Bronchial epithelial cell (primary cell): ENCODE measurements at regions not wholly inside any gene's neighbourhood (a gene's known extent, or its start where the extent isn't known, plus 50 kb on each side); places are given as distances from the start of the nearest gene placed in this dataset.

ENCODE experiments used
- DNase-seq: peaks from one replicate; pipeline ENCODE4 v3.0.0-alpha.2; 2010; ENCODE audit warnings: low read depth
- FAIRE-seq: peaks from 2 replicates; lab custom pipeline; 2011; peaks lifted over from hg19 to GRCh38; lab: Jason Lieb, UNC
- H3K27me3 ChIP-seq: 2 replicates; pipeline ENCODE4 v1.5.1; 2011; ENCODE audit warnings: low read length; ENCODE audit not compliant: control insufficient read depth, insufficient read depth
- H3K36me3 ChIP-seq: 2 replicates; pipeline ENCODE4 v1.5.1; 2011; ENCODE audit warnings: low read length; ENCODE audit not compliant: control insufficient read depth, insufficient read depth
- H3K4me3 ChIP-seq: 2 replicates; pipeline ENCODE4 v1.5.1; 2011; ENCODE audit warnings: mild to moderate bottlenecking, low read depth, low read length, control low read depth
- TF ChIP-seq, protein P1 (sequence below): IDR thresholded peaks from 2 replicates; pipeline ENCODE4 v1.5.1; 2011; ENCODE audit warnings: mild to moderate bottlenecking, moderate library complexity, low read length, control low read depth, inconsistent platforms; ENCODE audit not compliant: insufficient read depth, severe bottlenecking

DNA sequence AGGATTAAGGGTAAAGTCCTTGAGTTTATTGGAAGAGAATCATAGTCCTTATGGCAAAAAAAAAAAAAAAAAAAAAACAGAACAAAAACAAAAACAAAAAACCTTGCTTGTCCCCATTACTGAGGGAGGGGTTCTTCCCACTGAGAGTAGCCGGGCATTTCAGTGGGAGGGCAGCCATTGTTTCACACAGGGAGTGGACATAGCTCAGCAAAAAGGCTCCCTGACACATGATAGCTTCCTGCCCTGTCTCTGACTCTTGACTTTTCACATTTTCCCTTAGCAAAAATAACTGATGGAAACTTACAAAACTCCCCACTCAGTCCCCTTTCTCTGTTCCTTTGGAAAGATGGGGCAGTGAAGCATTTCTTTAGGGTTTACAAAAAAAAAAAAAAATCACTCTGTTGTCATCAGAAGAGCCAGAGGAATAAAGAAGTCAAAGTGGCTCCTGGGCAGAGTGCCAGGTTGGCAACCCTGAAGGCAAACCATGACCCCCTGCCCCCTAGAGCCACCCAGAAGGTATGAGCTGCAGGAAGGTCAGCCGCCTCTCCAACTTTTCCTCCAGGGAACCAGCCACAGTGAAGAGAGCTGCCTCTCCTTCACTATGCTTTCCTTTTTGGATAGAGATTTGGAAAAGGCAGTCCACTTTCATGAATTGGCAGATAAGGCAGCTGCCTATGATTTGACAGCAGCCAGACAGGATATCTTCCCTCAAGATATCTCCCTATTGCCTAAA, 170.6 kb downstream of the KDR start:
- TF ChIP-seq, protein P1, sequence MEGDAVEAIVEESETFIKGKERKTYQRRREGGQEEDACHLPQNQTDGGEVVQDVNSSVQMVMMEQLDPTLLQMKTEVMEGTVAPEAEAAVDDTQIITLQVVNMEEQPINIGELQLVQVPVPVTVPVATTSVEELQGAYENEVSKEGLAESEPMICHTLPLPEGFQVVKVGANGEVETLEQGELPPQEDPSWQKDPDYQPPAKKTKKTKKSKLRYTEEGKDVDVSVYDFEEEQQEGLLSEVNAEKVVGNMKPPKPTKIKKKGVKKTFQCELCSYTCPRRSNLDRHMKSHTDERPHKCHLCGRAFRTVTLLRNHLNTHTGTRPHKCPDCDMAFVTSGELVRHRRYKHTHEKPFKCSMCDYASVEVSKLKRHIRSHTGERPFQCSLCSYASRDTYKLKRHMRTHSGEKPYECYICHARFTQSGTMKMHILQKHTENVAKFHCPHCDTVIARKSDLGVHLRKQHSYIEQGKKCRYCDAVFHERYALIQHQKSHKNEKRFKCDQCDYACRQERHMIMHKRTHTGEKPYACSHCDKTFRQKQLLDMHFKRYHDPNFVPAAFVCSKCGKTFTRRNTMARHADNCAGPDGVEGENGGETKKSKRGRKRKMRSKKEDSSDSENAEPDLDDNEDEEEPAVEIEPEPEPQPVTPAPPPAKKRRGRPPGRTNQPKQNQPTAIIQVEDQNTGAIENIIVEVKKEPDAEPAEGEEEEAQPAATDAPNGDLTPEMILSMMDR = no peak
- DNase-seq (no peak), FAIRE-seq (no peak)
- Histone ChIP-seq H3K36me3 (no peaks in the 10 kb centered on the region), H3K4me3 (no peak overlapping the region), H3K27me3 (no peaks in the 10 kb centered on the region)

DNA sequence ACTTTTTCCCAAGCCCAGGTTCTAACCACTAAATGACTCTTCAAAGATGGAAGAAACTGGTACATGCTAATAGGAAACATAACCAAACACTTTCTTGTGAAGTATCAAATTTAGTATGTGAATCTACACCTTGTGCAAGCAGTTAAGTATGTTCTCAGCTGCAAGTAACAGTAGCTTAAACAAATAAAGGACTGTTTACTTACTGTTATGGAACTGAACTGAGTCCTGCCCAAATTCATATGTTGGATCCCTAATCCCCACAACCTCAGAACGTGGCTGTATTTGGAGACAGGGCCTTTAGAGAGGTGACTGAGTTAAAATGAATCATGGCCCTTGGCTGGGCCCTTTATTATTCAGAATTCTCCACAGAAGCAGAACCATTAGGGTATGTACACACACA, 178.7 kb downstream of the KDR start:
- H3K4me3 ChIP-seq = no peak overlapping the region
- TF ChIP-seq, protein P1 = no peak
- FAIRE-seq (no peak), DNase-seq (no peak)
- H3K27me3 ChIP-seq = no peaks in the 10 kb centered on the region
- H3K36me3 ChIP-seq = no peaks in the 10 kb centered on the region

DNA sequence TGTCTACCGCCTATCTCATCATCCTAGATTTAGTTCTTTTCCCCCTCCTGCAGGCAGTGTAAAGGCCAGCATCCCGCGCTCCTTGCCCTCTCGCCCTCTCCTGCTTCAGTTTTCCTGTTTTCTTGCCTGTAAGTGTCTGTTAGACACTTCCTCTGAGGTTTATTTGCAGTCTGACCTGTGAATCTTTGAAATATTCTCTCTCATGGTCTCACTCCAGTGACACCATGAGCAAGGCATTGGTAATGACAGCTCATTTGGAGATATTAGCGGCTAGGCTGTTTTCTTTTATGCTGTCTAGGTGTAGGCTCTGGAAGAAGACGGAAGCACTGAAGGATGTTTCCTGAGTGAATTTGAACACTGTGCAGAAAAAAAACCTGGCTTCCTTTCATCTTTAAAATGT, 179.6 kb downstream of the KDR start:
- no peak for FAIRE-seq

DNA sequence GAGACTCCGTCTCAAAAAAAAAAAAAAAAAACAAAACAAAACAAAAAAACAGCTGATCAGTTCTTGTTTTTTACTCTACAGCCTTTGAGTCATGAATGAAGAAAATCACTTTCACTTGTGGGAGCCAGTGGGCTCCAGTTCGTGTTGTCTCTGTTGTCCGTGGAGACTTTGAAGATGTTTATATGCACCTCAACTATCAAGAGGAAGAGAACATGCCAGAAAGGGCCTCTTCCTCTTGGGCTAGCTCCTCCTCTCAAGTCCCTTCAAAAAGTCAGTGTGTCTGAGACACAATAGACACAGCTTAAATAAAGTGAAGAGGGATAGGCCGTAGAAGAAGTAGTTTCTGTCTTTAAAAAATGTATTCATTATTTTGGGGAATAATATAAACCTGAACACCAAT, 182.7 kb downstream of the KDR start:
- H3K27me3 ChIP-seq = no peaks in the 10 kb centered on the region
- DNase-seq (no peak), FAIRE-seq (no peak)
- TF ChIP-seq, protein P1 = no peak
- no peak overlapping the region for H3K4me3 ChIP-seq
- no peaks in the 10 kb centered on the region for H3K36me3 ChIP-seq

More for the DNA sequence above, 179.6 kb downstream of the KDR start:
- TF ChIP-seq, protein P1 = no peak
- DNase-seq = no peak
- no peak overlapping the region for H3K4me3 ChIP-seq
- H3K36me3 ChIP-seq = no peaks in the 10 kb centered on the region
- no peaks in the 10 kb centered on the region for H3K27me3 ChIP-seq

DNA sequence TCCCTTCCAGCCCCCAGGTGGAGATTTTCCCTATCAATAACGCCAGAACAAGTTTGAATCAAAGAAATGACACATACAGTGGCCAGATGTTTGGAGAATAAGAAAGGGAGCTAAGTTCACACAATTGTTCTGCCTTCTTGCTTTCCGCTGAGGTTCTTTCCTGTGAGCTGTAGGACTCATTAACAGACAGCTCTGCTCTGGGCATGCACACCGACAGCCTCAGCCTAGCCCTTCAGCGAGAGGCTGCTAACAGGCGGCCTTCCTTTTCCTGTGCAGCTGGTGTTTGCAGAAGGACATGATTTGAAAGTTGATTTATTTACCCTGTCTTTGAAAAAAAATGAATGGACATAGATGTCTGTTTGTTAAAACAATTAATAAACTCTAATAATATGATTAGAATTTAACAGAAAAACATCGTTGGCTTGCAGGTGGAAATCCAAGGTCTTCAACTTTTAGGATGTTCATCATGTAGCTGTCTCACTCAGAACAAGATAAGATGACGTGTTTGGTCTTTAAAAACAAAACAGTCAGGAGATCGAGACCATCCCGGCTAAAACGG, 183.3 kb downstream of the KDR start:
- no peaks in the 10 kb centered on the region for H3K36me3 ChIP-seq
- TF ChIP-seq, protein P1 = no peak
- H3K27me3 ChIP-seq = no peaks in the 10 kb centered on the region
- no peak overlapping the region for H3K4me3 ChIP-seq
- DNase-seq (no peak), FAIRE-seq (no peak)
